Colonic mucosa (tissue), 4 donors: ENCODE measurements at regions not wholly inside any gene's neighbourhood (a gene's known extent, or its start where the extent isn't known, plus 50 kb on each side); places are given as distances from the start of the nearest gene placed in this dataset.

ENCODE experiments used
- DNase-seq: peaks from one replicate; pipeline ENCODE4 v3.0.0-alpha.2; 2020
- H3K27ac ChIP-seq: fragments of 200-600 bp; one replicate; pipeline ENCODE4 v1.8.0; 2021
- H3K27me3 ChIP-seq: fragments of 200-600 bp; one replicate; pipeline ENCODE4 v1.8.0; 2021
- H3K36me3 ChIP-seq: fragments of 200-600 bp; one replicate; pipeline ENCODE4 v1.8.0; 2021
- H3K4me1 ChIP-seq: fragments of 200-600 bp; one replicate; pipeline ENCODE4 v1.8.0; 2021; ENCODE audit warnings: mild to moderate bottlenecking
- H3K4me3 ChIP-seq: fragments of 200-600 bp; one replicate; pipeline ENCODE4 v1.8.0; 2021
- H3K9ac ChIP-seq, 2 donors: one replicate each; pipeline ENCODE4 v1.7.0; 2013; ENCODE audit warnings: control low read depth in 2 of 2, low read depth in 2 of 2, low read length in 2 of 2
- H3K9me3 ChIP-seq: fragments of 200-600 bp; one replicate; pipeline ENCODE4 v1.8.0; 2021
- CTCF ChIP-seq: fragments of 200-600 bp; IDR thresholded peaks from one replicate; pipeline ENCODE4 v1.8.0; 2022; ENCODE audit warnings: antibody characterized with exemption, mild to moderate bottlenecking
- intact Hi-C: fragments of 100-400 bp; cut with DNase I; formaldehyde crosslinking; loops from one replicate; pipeline ENCODE4 v1.14.1; 2022
- donor health status: healthy.
- donor health status: DM: no; HTN: no; CAD: no.
- donor health status: DM: no; HTN: no; CAD: no.

- Histone ChIP-seq H3K9ac (no peak overlapping the region), H3K4me3 (no peak overlapping the region), H3K27me3 (no peaks in the 10 kb centered on the region)
These were observed 90.5 kb upstream of the PLCL2 start for GRCh38 chr3:16794257-16794656.

GRCh38 chr3:16795581-16795980, 89.2 kb upstream of the PLCL2 start:
- no peaks in the 10 kb centered on the region for H3K36me3 ChIP-seq
- no peaks in the 10 kb centered on the region for H3K4me1 ChIP-seq
- intact Hi-C loops = no loop called here
- no peak overlapping the region for H3K4me3 ChIP-seq
- H3K27me3 ChIP-seq = no peaks in the 10 kb centered on the region
- no peaks in the 10 kb centered on the region for H3K9me3 ChIP-seq
- no peak for TF ChIP-seq CTCF
- no peak for DNase-seq
- H3K9ac ChIP-seq = no peak overlapping the region
- H3K27ac ChIP-seq = no peak overlapping the region

More at GRCh38 chr3:16794257-16794656, 90.5 kb upstream of the PLCL2 start:
- intact Hi-C loops = no loop called here
- no peak for DNase-seq
- Histone ChIP-seq H3K9me3 (no peaks in the 10 kb centered on the region), H3K4me1 (no peaks in the 10 kb centered on the region), H3K27ac (no peak overlapping the region), H3K36me3 (no peaks in the 10 kb centered on the region)
- TF ChIP-seq CTCF = no peak

- intact Hi-C loops = no loop called here
- Histone ChIP-seq H3K4me1 (no peaks in the 10 kb centered on the region), H3K27ac (no peak overlapping the region), H3K9ac (no peak overlapping the region), H3K9me3 (no peaks in the 10 kb centered on the region), H3K36me3 (no peaks in the 10 kb centered on the region), H3K27me3 (no peaks in the 10 kb centered on the region), H3K4me3 (no peak overlapping the region)
- no peak for TF ChIP-seq CTCF
- DNase-seq = no peak
These were observed 86.9 kb upstream of the PLCL2 start for GRCh38 chr3:16797831-16798230.

GRCh38 chr3:16798738-16799137, 86.0 kb upstream of the PLCL2 start:
- no peaks in the 10 kb centered on the region for H3K9me3 ChIP-seq
- no peak overlapping the region for H3K9ac ChIP-seq
- H3K27ac ChIP-seq = no peak overlapping the region
- TF ChIP-seq CTCF = no peak
- H3K4me1 ChIP-seq = no peaks in the 10 kb centered on the region
- intact Hi-C loops = no loop called here
- H3K27me3 ChIP-seq = no peaks in the 10 kb centered on the region
- no peak overlapping the region for H3K4me3 ChIP-seq
- DNase-seq = no peak
- no peaks in the 10 kb centered on the region for H3K36me3 ChIP-seq

GRCh38 chr3:16800361-16800760, 84.4 kb upstream of the PLCL2 start:
- TF ChIP-seq CTCF = no peak
- intact Hi-C loops = no loop called here

GRCh38 chr3:16801223-16801622, 83.5 kb upstream of the PLCL2 start:
- H3K36me3 ChIP-seq = no peaks in the 10 kb centered on the region
- no peak overlapping the region for H3K9ac ChIP-seq
- no peak for DNase-seq
- no peak overlapping the region for H3K4me3 ChIP-seq
- no peaks in the 10 kb centered on the region for H3K27me3 ChIP-seq
- no peaks in the 10 kb centered on the region for H3K4me1 ChIP-seq
- no peak overlapping the region for H3K27ac ChIP-seq
- no peaks in the 10 kb centered on the region for H3K9me3 ChIP-seq
- no peak for TF ChIP-seq CTCF
- intact Hi-C loops = no loop called here

More at GRCh38 chr3:16800361-16800760, 84.4 kb upstream of the PLCL2 start:
- no peak for DNase-seq
- no peak overlapping the region for H3K9ac ChIP-seq
- no peaks in the 10 kb centered on the region for H3K4me1 ChIP-seq
- H3K27me3 ChIP-seq = no peaks in the 10 kb centered on the region
- no peak overlapping the region for H3K27ac ChIP-seq
- no peaks in the 10 kb centered on the region for H3K9me3 ChIP-seq
- no peaks in the 10 kb centered on the region for H3K36me3 ChIP-seq
- no peak overlapping the region for H3K4me3 ChIP-seq
